DOHH2 (cell line): ENCODE measurements at regions not wholly inside any gene's neighbourhood (a gene's known extent, or its start where the extent isn't known, plus 50 kb on each side); places are given as distances from the start of the nearest gene placed in this dataset.
A peak's percentile ranks its signal among the peaks of the same experiment; 100 is the strongest.
"Not testable (repeated sequence)": the region's sequence is repeated elsewhere in the genome, so short reads cannot be mapped to it uniquely, and the experiment has no call there.

ENCODE experiments used
- H3F3A ChIP-seq: fragments of 200-600 bp; sonication (generic), shearing (Covaris generic); 2 replicates; pipeline ENCODE4 v1.6.0; 2016; ENCODE audit warnings: antibody characterized with exemption, mild to moderate bottlenecking; ENCODE audit not compliant: control insufficient read depth, insufficient read depth
- H3K27ac ChIP-seq: fragments of 200-600 bp; sonication (generic); 2 replicates; pipeline ENCODE4 v1.5.1; 2014; ENCODE audit warnings: low read depth, mild to moderate bottlenecking, low read length, moderate library complexity
- H3K27me3 ChIP-seq: fragments of 200-600 bp; sonication (generic); 2 replicates; pipeline ENCODE4 v1.6.1; 2014; ENCODE audit warnings: mild to moderate bottlenecking, low read length, mixed read lengths; ENCODE audit not compliant: control insufficient read depth
- H3K36me3 ChIP-seq: fragments of 200-600 bp; sonication (generic); 2 replicates; pipeline ENCODE4 v1.6.1; 2014; ENCODE audit warnings: mild to moderate bottlenecking, low read length, moderate library complexity, mixed read lengths; ENCODE audit not compliant: control insufficient read depth
- H3K4me1 ChIP-seq: fragments of 200-600 bp; sonication (generic); 2 replicates; pipeline ENCODE4 v1.6.1; 2014; ENCODE audit warnings: mild to moderate bottlenecking, low read length, mixed read lengths; ENCODE audit not compliant: control insufficient read depth
- H3K4me2 ChIP-seq: fragments of 200-600 bp; sonication (generic); 2 replicates; pipeline ENCODE4 v1.6.0; 2014; ENCODE audit warnings: mild to moderate bottlenecking, low read length, moderate library complexity
- H3K4me3 ChIP-seq: fragments of 200-600 bp; sonication (generic); 2 replicates; pipeline ENCODE4 v1.5.1; 2014; ENCODE audit warnings: mild to moderate bottlenecking, low read length, mixed read lengths
- H3K79me2 ChIP-seq: fragments of 200-600 bp; sonication (generic); 2 replicates; pipeline ENCODE4 v1.6.1; 2014; ENCODE audit warnings: mild to moderate bottlenecking, low read length, mixed read lengths; ENCODE audit not compliant: control insufficient read depth
- H3K9me2 ChIP-seq: fragments of 200-600 bp; sonication (generic); replicated peaks from 2 replicates; pipeline ENCODE4 v1.6.1; 2014; ENCODE audit warnings: mild to moderate bottlenecking, low read length, mixed read lengths; ENCODE audit not compliant: control insufficient read depth
- H3K9me3 ChIP-seq: fragments of 200-600 bp; sonication (generic); 2 replicates; pipeline ENCODE4 v1.6.1; 2014; ENCODE audit warnings: antibody characterized with exemption, low read length, mixed read lengths; ENCODE audit not compliant: control insufficient read depth, insufficient read depth
- H4K20me1 ChIP-seq: fragments of 200-600 bp; sonication (generic); 2 replicates; pipeline ENCODE4 v1.6.0; 2014; ENCODE audit warnings: low read depth, mild to moderate bottlenecking, antibody characterized with exemption, low read length, moderate library complexity; ENCODE audit not compliant: control insufficient read depth, insufficient read depth
- CTCF ChIP-seq: fragments of 200-600 bp; sonication (generic); IDR thresholded peaks from one replicate; pipeline ENCODE4 v1.5.1; 2014; ENCODE audit warnings: antibody characterized with exemption, mild to moderate bottlenecking, low read depth, low read length; ENCODE audit not compliant: poor library complexity, severe bottlenecking
- EZH2phosphoT487 ChIP-seq: fragments of 200-600 bp; sonication (generic); IDR thresholded peaks from 2 replicates; pipeline ENCODE4 v1.6.1; 2017; ENCODE audit warnings: borderline replicate concordance, mild to moderate bottlenecking, antibody characterized with exemption, low read length, moderate library complexity, mixed read lengths

- Histone ChIP-seq H3K79me2 (peaks cover 21% of the 10 kb centered on the region), H3K9me2 (no peaks in the 10 kb centered on the region), H3K4me3 (no peak overlapping the region), H3K4me1 (peaks cover 72% of the 10 kb centered on the region), H4K20me1 (no peaks in the 10 kb centered on the region), H3K9me3 (no peaks in the 10 kb centered on the region), H3F3A (no peaks in the 10 kb centered on the region), H3K27ac (no peak overlapping the region), H3K4me2 (no peak overlapping the region), H3K27me3 (no peaks in the 10 kb centered on the region), H3K36me3 (peaks cover 43% of the 10 kb centered on the region)
- TF ChIP-seq CTCF (no peak), EZH2phosphoT487 (no peak)
These were observed 154.3 kb downstream of the KDM5D start for GRCh38 chrY:19590235-19590634.

GRCh38 chrY:19589664-19590063 is 154.9 kb downstream of the KDM5D start:
- no peaks in the 10 kb centered on the region for H3F3A ChIP-seq
- no peak overlapping the region for H3K4me3 ChIP-seq
- H3K4me1 ChIP-seq = peaks cover 69% of the 10 kb centered on the region
- TF ChIP-seq CTCF (no peak), EZH2phosphoT487 (no peak)
- peaks cover 27% of the 10 kb centered on the region for H3K79me2 ChIP-seq
- no peak overlapping the region for H3K4me2 ChIP-seq
- no peaks in the 10 kb centered on the region for H4K20me1 ChIP-seq
- H3K9me3 ChIP-seq = no peaks in the 10 kb centered on the region
- peaks cover 42% of the 10 kb centered on the region for H3K36me3 ChIP-seq
- no peaks in the 10 kb centered on the region for H3K27me3 ChIP-seq
- H3K9me2 ChIP-seq = no peaks in the 10 kb centered on the region
- H3K27ac ChIP-seq = no peak overlapping the region

GRCh38 chrY:19587311-19587710 is 157.2 kb downstream of the KDM5D start:
- Histone ChIP-seq H3K27ac (0 out of 2 replicates have a peak overlapping the region, but pooled peaks have one; percentile 12), H3K36me3 (peaks cover 34% of the 10 kb centered on the region), H3K9me2 (no peaks in the 10 kb centered on the region), H3K79me2 (peaks cover 39% of the 10 kb centered on the region), H3K4me2 (peak overlapping the region; percentile 26), H4K20me1 (no peaks in the 10 kb centered on the region), H3K4me3 (no peak overlapping the region), H3K9me3 (no peaks in the 10 kb centered on the region), H3F3A (no peaks in the 10 kb centered on the region), H3K27me3 (no peaks in the 10 kb centered on the region), H3K4me1 (peaks cover 56% of the 10 kb centered on the region)
- TF ChIP-seq CTCF (no peak), EZH2phosphoT487 (no peak)

- H4K20me1 ChIP-seq, H3K9me3 ChIP-seq, H3K27me3 ChIP-seq, H3F3A ChIP-seq, H3K9me2 ChIP-seq: not testable (repeated sequence)
- H3K36me3 ChIP-seq = peaks cover 13% of the 10 kb centered on the region
- H3K4me1 ChIP-seq = peaks cover 42% of the 10 kb centered on the region
- peaks cover 78% of the 10 kb centered on the region for H3K79me2 ChIP-seq
- peak overlapping the region; percentile 68 for H3K27ac ChIP-seq
- H3K4me3 ChIP-seq = peak overlapping the region; percentile 37
- peak overlapping the region; percentile 51 for H3K4me2 ChIP-seq
These were observed 163.5 kb downstream of the KDM5D start for GRCh38 chrY:19580990-19581389.
